ENCODE measurements at regions not wholly inside any gene's neighbourhood (a gene's known extent, or its start where the extent isn't known, plus 50 kb on each side); places are given as distances from the start of the nearest gene placed in this dataset.

DNA sequence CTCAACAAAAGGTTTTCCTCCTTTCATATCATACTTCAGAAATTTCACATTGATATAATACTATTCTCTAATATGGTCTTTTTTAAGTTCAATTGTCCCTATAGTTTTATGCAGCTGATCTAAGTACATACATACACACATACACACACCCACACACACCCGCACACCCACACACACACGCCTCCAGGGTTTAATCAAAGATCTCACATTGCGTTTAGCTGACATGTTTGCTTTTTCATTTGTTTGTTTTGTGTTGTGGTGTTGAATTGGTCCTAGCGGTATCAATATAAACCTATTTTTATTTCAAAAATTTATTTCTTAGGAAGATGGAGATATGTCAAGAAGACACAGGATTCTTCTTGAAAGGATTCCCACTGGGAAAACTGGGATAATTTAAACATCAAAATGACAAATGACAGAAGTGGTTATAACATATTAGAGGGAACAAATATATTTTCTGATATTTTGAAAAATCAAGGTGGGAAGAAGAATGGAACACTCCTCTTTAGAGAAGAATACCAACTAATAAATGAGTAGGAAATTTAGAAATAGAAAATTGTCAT is 434.9 kb upstream of the SLC30A5 start:
- Histone ChIP-seq H3K36me3 (ENCODE audit: control insufficient read depth, insufficient read depth, low read length) (no peaks in the 10 kb centered on the region), H3K27me3 (ENCODE audit: control insufficient read depth, insufficient read depth, low read length) (no peaks in the 10 kb centered on the region), H3K4me3 (ENCODE audit: low read depth, low read length) (no peak overlapping the region)
- ChIA-PET CTCF (no interaction called here), POLR2A (no interaction called here)
- DNase-seq (ENCODE audit: low read depth), result no peak
- TF ChIP-seq, protein P1, sequence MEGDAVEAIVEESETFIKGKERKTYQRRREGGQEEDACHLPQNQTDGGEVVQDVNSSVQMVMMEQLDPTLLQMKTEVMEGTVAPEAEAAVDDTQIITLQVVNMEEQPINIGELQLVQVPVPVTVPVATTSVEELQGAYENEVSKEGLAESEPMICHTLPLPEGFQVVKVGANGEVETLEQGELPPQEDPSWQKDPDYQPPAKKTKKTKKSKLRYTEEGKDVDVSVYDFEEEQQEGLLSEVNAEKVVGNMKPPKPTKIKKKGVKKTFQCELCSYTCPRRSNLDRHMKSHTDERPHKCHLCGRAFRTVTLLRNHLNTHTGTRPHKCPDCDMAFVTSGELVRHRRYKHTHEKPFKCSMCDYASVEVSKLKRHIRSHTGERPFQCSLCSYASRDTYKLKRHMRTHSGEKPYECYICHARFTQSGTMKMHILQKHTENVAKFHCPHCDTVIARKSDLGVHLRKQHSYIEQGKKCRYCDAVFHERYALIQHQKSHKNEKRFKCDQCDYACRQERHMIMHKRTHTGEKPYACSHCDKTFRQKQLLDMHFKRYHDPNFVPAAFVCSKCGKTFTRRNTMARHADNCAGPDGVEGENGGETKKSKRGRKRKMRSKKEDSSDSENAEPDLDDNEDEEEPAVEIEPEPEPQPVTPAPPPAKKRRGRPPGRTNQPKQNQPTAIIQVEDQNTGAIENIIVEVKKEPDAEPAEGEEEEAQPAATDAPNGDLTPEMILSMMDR (IDR thresholded peaks at IDR 0.05; ENCODE audit: insufficient read depth, low read depth, low read length), result no peak

GRCh38 chr5:68659881-68660280 is 433.9 kb upstream of the SLC30A5 start:
- no peak overlapping the region for H3K4me3 ChIP-seq (ENCODE audit: low read depth, low read length)
- TF ChIP-seq, protein P1 (IDR thresholded peaks at IDR 0.05; ENCODE audit: insufficient read depth, low read depth, low read length), result no peak
- no peaks in the 10 kb centered on the region for H3K27me3 ChIP-seq (ENCODE audit: control insufficient read depth, insufficient read depth, low read length)
- H3K36me3 ChIP-seq (ENCODE audit: control insufficient read depth, insufficient read depth, low read length), result no peaks in the 10 kb centered on the region
- ChIA-PET POLR2A (no interaction called here), CTCF (interaction anchor here (0.8 to 1.2 kb wide), 3 partner anchors 8 to 291 kb away, joined by 3 read pairs; no protein-coding TSS in a partner anchor)
- DNase-seq (ENCODE audit: low read depth), result no peak

DNA sequence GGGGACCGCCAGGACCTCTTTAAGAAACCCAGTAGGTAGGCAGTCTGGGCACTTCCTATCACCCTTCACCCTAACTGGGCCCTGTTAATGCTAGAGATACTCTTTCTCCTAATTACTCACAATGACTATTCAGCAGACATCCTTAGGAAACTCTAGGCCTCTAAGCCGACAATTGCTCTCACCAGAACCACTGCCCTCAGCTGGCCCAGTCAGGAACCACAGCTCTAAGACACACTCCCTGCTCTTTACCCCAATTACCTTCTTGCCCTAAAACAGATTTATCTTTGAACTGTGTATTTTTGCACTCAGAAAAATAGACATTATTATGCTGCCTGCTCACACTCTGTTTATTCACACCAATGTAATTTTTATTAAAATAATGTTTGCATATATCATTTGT is 432.6 kb upstream of the SLC30A5 start:
- CTCF ChIA-PET, result interaction anchor here (0.9 to 1.9 kb wide), 4 partner anchors 14 to 432 kb away, joined by 3 to 4 read pairs (median 3); partner anchors contain the start of gene SLC30A5
- POLR2A ChIA-PET, result no interaction called here
- no peaks in the 10 kb centered on the region for H3K36me3 ChIP-seq (ENCODE audit: control insufficient read depth, insufficient read depth, low read length)
- H3K27me3 ChIP-seq (ENCODE audit: control insufficient read depth, insufficient read depth, low read length), result no peaks in the 10 kb centered on the region
- H3K4me3 ChIP-seq (ENCODE audit: low read depth, low read length), result no peak overlapping the region
- TF ChIP-seq, protein P1 (IDR thresholded peaks at IDR 0.05; ENCODE audit: insufficient read depth, low read depth, low read length), result peak; percentile 39; the same call in 1 of the 2 replicates
- no peak for DNase-seq (ENCODE audit: low read depth)

DNA sequence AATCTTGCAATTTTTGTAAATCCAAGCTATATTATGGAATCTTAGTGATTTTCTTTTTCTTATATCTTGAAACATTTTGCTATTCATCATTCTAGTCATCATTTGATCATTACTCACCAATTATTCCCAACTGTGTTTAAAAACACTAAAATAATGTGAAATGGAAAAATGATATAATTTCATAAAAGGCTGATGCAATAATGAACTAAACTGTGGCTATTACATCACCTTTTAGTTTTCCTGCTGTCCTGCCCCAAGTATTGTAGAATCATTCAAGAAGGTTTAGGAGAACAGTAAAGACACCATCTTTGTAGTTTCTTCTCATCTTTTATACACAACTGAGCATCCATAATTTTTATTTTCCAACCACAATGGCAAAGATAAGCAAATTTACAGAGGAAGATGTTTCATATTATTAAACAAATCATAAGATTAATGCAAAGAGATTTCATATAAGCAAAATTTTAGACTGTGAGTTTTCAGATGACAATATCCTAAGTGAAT is 431.0 kb upstream of the SLC30A5 start:
- H3K36me3 ChIP-seq (ENCODE audit: control insufficient read depth, insufficient read depth, low read length), result no peaks in the 10 kb centered on the region

DNA sequence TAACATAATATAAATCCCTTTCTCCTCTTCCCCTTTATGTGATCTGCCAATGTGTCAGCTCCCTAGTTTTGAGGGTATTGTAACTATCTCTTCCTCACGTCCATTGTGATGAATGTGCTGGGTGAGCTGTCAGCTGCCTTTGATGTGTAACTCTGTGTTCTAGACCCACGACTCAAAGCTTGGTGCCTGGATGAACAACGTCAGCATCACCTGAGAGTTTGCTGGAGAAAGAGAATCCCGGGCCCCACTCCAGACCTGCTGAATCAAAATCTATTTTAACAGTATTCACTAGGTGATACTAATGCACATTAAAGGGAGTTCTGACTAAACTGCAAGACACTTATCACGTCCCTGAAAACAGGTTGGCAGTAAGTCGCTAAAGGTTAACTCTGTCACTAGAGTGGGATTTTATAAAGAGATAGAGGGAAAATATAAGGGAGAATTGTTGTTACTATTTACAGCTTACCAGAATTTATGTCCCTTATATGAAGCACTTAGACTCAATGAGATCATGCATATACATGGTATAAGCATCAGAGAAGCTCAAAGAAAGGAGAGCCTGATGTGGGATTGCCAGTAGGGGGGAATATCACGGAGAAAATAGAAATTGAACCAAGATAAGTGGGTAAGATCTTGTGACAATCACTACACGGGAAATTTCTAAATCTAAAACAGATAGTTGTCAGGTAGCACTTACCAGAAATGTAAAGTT is 423.8 kb upstream of the SLC30A5 start:
- DNase-seq (ENCODE audit: low read depth), result no peak
- H3K36me3 ChIP-seq (ENCODE audit: control insufficient read depth, insufficient read depth, low read length), result no peaks in the 10 kb centered on the region
- ChIA-PET CTCF (no interaction called here), POLR2A (no interaction called here)
- H3K27me3 ChIP-seq (ENCODE audit: control insufficient read depth, insufficient read depth, low read length), result no peaks in the 10 kb centered on the region
- H3K4me3 ChIP-seq (ENCODE audit: low read depth, low read length), result no peak overlapping the region
- TF ChIP-seq, protein P1 (IDR thresholded peaks at IDR 0.05; ENCODE audit: insufficient read depth, low read depth, low read length), result no peak

More for the DNA sequence above, 431.0 kb upstream of the SLC30A5 start:
- Histone ChIP-seq H3K4me3 (ENCODE audit: low read depth, low read length) (no peak overlapping the region), H3K27me3 (ENCODE audit: control insufficient read depth, insufficient read depth, low read length) (no peaks in the 10 kb centered on the region)
- TF ChIP-seq, protein P1 (IDR thresholded peaks at IDR 0.05; ENCODE audit: insufficient read depth, low read depth, low read length), result no peak
- no peak for DNase-seq (ENCODE audit: low read depth)
- POLR2A ChIA-PET, result no interaction called here
- CTCF ChIA-PET, result interaction anchor here (0.6 to 1.9 kb wide), 2 partner anchors 12 to 80 kb away, joined by 3 to 4 read pairs; no protein-coding TSS in a partner anchor

All from BJ (cell line).